HFF-Myc (cell line): ENCODE measurements at regions not wholly inside any gene's neighbourhood (a gene's known extent, or its start where the extent isn't known, plus 50 kb on each side); places are given as distances from the start of the nearest gene placed in this dataset.

ENCODE experiments used
- DNase-seq: peaks from one replicate; pipeline ENCODE4 v3.0.0-alpha.2; 2011; ENCODE audit warnings: low read depth; ENCODE audit errors: extremely low read depth
- H3K4me3 ChIP-seq: replicated peaks from 2 replicates; pipeline ENCODE4 v1.5.1; 2011; ENCODE audit warnings: low read depth, mild to moderate bottlenecking, control low read depth, low read length
- TF ChIP-seq, protein P1 (sequence below): IDR thresholded peaks from 2 replicates; pipeline ENCODE4 v1.5.1; 2012; ENCODE audit warnings: mild to moderate bottlenecking, low read depth, low read length, control low read depth; ENCODE audit errors: missing control alignments

DNA sequence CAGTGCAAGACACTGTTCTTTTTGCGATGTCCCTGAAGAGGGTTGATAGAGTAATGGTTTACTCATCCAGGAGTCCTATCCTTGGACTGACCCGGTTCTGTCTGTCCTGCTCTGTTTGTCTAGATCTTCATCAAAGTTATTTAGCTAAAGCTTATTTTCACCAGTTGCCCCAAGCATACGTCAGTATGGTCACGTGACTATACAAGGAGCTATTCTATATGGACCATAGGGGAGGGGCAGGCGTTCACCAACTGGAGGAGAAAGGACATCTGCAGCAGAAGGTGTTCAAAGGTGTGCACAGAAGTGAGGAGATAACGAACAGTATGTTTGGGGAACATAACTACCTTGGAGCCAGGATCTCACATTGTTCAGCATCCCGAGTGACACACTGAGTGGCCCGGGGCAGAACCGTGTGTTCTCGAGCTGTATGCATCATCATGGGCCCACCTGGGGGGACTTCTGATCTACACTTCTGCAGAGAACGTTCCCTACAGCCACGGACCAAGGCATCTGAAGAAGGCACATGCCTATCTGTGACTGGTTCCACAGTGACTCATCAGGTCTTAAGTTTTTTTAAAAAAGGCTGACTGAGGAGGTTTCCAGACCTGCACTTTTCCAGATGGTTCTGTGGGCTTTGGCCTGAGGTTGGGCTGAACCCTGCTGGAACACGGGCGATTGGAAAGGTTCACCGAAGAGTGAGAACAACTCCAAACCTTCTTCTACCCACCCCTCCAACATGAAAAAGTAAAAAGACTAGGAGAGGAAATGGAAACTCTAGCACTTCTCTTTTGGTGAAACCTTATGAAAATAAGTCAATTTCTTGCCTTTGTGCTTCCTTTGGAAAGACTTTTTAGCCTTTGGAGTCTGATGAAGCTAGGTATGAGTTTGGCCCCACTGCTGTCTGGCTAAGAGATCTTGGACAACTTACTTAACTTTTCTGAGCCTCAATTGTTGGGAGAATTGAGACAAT is 68.6 kb upstream of the YWHAQ start:
- TF ChIP-seq, protein P1, sequence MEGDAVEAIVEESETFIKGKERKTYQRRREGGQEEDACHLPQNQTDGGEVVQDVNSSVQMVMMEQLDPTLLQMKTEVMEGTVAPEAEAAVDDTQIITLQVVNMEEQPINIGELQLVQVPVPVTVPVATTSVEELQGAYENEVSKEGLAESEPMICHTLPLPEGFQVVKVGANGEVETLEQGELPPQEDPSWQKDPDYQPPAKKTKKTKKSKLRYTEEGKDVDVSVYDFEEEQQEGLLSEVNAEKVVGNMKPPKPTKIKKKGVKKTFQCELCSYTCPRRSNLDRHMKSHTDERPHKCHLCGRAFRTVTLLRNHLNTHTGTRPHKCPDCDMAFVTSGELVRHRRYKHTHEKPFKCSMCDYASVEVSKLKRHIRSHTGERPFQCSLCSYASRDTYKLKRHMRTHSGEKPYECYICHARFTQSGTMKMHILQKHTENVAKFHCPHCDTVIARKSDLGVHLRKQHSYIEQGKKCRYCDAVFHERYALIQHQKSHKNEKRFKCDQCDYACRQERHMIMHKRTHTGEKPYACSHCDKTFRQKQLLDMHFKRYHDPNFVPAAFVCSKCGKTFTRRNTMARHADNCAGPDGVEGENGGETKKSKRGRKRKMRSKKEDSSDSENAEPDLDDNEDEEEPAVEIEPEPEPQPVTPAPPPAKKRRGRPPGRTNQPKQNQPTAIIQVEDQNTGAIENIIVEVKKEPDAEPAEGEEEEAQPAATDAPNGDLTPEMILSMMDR = no peak
- no peak overlapping the region for H3K4me3 ChIP-seq
- DNase-seq = peak; percentile 47

DNA sequence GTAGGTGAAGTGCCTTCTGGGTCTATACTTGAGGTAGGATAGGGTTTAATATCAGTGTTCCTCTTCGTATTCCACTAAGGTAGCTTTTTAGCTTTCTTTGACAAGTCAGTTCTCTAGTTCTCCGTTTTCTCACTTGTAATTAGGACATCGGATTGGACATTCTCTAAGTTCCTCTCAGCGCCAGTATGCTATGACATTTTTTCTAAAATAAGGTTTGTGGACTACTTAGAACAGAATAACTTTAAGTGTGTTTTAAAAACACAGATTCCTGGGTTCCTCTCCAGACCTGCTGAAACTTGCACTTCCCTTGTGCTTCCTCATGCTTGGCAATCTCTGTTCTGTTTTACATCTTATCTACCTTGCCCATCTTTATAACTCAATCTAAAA is 69.3 kb upstream of the YWHAQ start:
- DNase-seq = no peak
- no peak overlapping the region for H3K4me3 ChIP-seq
- TF ChIP-seq, protein P1 = no peak

DNA sequence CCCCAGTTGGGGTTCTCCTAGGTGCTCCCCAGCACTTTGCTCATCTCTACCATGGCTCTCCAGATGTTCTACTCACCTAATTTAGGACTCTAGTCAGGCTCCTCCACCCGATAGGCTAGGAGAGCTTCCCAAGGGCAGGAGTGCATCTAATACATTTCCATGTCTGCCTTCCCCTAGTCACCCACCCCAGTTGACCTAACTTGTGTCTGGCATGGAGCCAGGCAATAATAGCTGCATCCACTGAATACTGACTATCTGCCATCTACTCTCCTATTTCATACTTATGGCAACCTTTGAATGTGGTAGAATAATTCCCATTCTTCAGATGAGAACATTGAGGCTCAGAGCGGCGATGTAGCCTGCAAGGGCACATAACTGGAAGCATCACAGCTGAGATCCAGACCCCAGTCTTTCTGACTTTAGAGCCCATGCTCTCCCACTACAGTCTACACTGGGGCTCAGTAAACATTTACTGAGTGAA is 71.8 kb upstream of the YWHAQ start:
- DNase-seq = no peak
- H3K4me3 ChIP-seq = no peak overlapping the region
- TF ChIP-seq, protein P1 = no peak

DNA sequence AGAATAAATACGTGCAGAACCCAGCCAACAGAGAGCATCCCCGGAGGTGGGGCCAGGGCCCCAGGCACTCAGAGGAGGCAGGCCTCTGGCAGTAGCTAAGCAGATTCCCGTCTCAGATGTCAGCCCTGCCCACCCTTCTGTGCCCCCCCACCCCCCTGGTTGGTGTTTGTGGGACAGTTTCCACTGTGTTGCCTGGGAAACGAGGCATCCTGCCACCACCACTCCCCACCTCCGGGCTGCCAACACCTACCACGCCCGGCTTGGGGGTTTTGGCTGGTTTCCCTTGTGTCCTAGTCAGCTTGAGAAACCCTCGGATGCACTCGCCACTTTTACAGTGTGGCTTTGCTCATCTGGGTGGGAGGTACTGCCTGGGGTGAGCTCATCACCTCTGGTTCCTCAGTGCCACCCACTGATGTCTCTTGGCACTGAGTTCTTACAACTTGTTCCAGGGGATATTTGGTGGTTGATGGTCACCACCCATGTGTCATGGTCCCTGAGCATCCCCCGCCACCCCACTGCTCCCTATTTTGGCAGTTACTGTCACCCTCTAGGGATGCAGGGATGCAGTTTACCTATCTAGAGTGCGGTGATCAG is 72.4 kb upstream of the YWHAQ start:
- DNase-seq = peak; percentile 94
- TF ChIP-seq, protein P1 = no peak
- H3K4me3 ChIP-seq = 0 out of 2 replicates have a peak overlapping the region, but pooled peaks have one; percentile 13

DNA sequence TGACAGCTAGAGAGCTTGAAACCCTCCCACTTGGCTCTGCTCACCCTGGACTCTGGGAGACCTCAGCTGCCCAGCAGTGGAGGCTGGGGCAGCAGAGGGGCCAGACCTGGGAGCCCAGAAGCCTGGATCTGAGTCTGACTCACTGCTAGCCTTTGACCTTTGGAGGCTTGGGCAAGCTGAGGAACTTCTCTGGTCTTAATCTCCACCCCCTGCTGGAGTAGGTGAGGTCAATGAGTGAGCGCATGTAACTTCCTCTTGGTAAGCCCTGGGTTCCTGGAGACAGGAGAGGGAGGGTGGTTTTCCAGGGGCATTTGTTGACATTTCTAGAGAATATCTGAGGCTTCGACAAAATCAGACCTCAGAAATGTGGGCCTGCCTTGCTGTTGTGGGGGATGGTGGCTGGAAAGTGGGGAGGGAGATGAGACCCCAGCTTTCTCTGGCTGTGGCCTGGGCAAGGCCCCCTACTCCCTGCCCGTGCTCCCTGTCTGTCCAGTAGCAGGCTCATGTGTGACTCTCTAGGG is 73.0 kb upstream of the YWHAQ start:
- TF ChIP-seq, protein P1 = no peak
- peak; percentile 85 for DNase-seq
- H3K4me3 ChIP-seq = 0 out of 2 replicates have a peak overlapping the region, but pooled peaks have one; percentile 13

DNA sequence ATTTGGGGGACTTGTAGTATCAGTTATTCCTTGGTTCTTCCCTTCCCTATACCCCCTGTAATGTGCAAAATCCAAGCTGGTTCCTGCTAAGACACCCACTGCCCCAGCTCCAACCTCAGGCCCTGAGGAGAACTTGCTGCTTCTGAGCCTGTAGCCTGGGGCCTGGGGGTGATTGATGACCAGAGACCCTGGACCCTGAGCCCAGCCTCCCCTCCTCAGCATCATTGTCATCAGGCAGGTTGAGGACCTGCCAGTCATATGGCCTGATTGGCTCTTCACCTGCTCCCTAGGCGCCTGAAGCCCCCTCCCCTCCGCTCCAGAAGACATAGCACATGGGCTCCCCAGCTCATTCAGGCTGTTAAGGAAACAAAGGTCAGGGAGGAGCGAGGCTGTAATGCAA is 73.8 kb upstream of the YWHAQ start:
- DNase-seq = no peak
- H3K4me3 ChIP-seq = no peak overlapping the region
- TF ChIP-seq, protein P1 = no peak
